ENCODE measurements at regions not wholly inside any gene's neighbourhood (a gene's known extent, or its start where the extent isn't known, plus 50 kb on each side); places are given as distances from the start of the nearest gene placed in this dataset.
A peak's percentile ranks its signal among the peaks of the same experiment; 100 is the strongest.

GRCh38 chr10:53276797-53277196, 504.2 kb upstream of the MBL2 start:
- Histone ChIP-seq H3K36me3 (no peaks in the 10 kb centered on the region), H3K27ac (no peak overlapping the region), H3K27me3 (no peaks in the 10 kb centered on the region), H3K9me3 (peaks cover 0 to 6% (median 0%) of the 10 kb centered on the region in 4 donors), H3K4me3 (no peak overlapping the region), H3K4me1 (no peaks in the 10 kb centered on the region)
- ATAC-seq (ENCODE audit: low FRiP score in 2 of 2) (no peak), DNase-seq (no peak)
- WGBS, 2 donors = 89 to 94% methylated on average over 1 of the region's 1 CpG
- TF ChIP-seq, protein P1, sequence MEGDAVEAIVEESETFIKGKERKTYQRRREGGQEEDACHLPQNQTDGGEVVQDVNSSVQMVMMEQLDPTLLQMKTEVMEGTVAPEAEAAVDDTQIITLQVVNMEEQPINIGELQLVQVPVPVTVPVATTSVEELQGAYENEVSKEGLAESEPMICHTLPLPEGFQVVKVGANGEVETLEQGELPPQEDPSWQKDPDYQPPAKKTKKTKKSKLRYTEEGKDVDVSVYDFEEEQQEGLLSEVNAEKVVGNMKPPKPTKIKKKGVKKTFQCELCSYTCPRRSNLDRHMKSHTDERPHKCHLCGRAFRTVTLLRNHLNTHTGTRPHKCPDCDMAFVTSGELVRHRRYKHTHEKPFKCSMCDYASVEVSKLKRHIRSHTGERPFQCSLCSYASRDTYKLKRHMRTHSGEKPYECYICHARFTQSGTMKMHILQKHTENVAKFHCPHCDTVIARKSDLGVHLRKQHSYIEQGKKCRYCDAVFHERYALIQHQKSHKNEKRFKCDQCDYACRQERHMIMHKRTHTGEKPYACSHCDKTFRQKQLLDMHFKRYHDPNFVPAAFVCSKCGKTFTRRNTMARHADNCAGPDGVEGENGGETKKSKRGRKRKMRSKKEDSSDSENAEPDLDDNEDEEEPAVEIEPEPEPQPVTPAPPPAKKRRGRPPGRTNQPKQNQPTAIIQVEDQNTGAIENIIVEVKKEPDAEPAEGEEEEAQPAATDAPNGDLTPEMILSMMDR (IDR thresholded peaks at IDR 0.05) = no peak
- no peak for TF ChIP-seq POLR2A (IDR thresholded peaks at IDR 0.05)
- TF ChIP-seq POLR2AphosphoS5 (IDR thresholded peaks at IDR 0.05) = no peak
- TF ChIP-seq EP300 (IDR thresholded peaks at IDR 0.05) = no peak

GRCh38 chr10:53269482-53269881, 496.9 kb upstream of the MBL2 start:
- 56 to 66% methylated on average over 2 of the region's 2 CpGs for WGBS, 2 donors
- no peaks in the 10 kb centered on the region for H3K27me3 ChIP-seq
- H3K4me1 ChIP-seq = no peaks in the 10 kb centered on the region
- H3K4me3 ChIP-seq = no peak overlapping the region
- DNase-seq (no peak), ATAC-seq (ENCODE audit: low FRiP score in 2 of 2) (no peak)
- TF ChIP-seq POLR2AphosphoS5 (IDR thresholded peaks at IDR 0.05) = no peak
- no peak for TF ChIP-seq POLR2A (IDR thresholded peaks at IDR 0.05)
- TF ChIP-seq, protein P1 (IDR thresholded peaks at IDR 0.05) = no peak
- TF ChIP-seq EP300 (IDR thresholded peaks at IDR 0.05) = no peak
- H3K9me3 ChIP-seq = peaks cover 0 to 6% (median 0%) of the 10 kb centered on the region in 4 donors
- H3K36me3 ChIP-seq = no peaks in the 10 kb centered on the region
- no peak overlapping the region for H3K27ac ChIP-seq

- Histone ChIP-seq H3K27me3 (no peaks in the 10 kb centered on the region), H3K9me3 (no peaks in the 10 kb centered on the region), H3K4me1 (no peaks in the 10 kb centered on the region), H3K36me3 (no peaks in the 10 kb centered on the region), H3K27ac (no peak overlapping the region), H3K4me3 (no peak overlapping the region)
- DNase-seq (no peak), ATAC-seq (ENCODE audit: low FRiP score in 2 of 2) (no peak)
- no peak for TF ChIP-seq EP300 (IDR thresholded peaks at IDR 0.05)
- TF ChIP-seq POLR2AphosphoS5 (IDR thresholded peaks at IDR 0.05) = no peak
- 52 to 55% methylated on average over 1 of the region's 1 CpG for WGBS, 2 donors
Observed at GRCh38 chr10:53260213-53260612, 487.6 kb upstream of the MBL2 start.

DNA sequence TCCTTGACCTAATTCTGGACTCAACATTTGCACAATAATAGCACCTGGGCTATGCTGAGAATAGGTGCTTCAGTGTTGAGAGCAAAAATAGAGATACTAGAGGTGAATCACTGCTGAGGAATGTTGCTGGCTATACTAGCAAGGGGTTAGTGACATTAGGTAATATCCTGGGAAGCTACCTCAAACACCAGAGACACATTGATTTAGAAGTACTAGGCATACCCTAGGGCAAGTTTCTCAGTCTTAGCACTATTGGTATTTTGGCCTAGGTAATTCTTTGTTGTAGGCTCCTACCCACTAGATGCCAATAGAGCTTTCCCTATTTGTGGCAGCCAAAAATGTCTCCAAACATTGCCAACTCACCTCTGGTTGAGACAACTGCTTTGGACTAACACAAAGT, 484.0 kb upstream of the MBL2 start:
- no peak overlapping the region for H3K4me3 ChIP-seq
- no peaks in the 10 kb centered on the region for H3K36me3 ChIP-seq
- ATAC-seq (ENCODE audit: low FRiP score in 2 of 2) = peak in 1 of 2 donors; percentile 84
- no peak for DNase-seq
- H3K9me3 ChIP-seq = no peaks in the 10 kb centered on the region
- H3K27ac ChIP-seq = no peak overlapping the region
- TF ChIP-seq, protein P1 (IDR thresholded peaks at IDR 0.05) = no peak
- peak in 1 of 4 donors; percentile 46 for TF ChIP-seq EP300 (IDR thresholded peaks at IDR 0.05)
- no peaks in the 10 kb centered on the region for H3K4me1 ChIP-seq
- no peaks in the 10 kb centered on the region for H3K27me3 ChIP-seq

- ATAC-seq (ENCODE audit: low FRiP score in 2 of 2) (no peak), DNase-seq (no peak)
- Histone ChIP-seq H3K4me3 (no peak overlapping the region), H3K4me1 (no peaks in the 10 kb centered on the region), H3K9me3 (no peaks in the 10 kb centered on the region), H3K27ac (no peak overlapping the region), H3K27me3 (no peaks in the 10 kb centered on the region), H3K36me3 (no peaks in the 10 kb centered on the region)
- no peak for TF ChIP-seq POLR2A (IDR thresholded peaks at IDR 0.05)
- TF ChIP-seq POLR2AphosphoS5 (IDR thresholded peaks at IDR 0.05) = no peak
- no peak for TF ChIP-seq EP300 (IDR thresholded peaks at IDR 0.05)
- TF ChIP-seq, protein P1 (IDR thresholded peaks at IDR 0.05) = no peak
- WGBS, 2 donors = 67 to 78% methylated on average over 1 of the region's 1 CpG
Observed at GRCh38 chr10:53255661-53256205, 483.1 kb upstream of the MBL2 start.
